ENCODE measurements at regions not wholly inside any gene's neighbourhood (a gene's known extent, or its start where the extent isn't known, plus 50 kb on each side); places are given as distances from the start of the nearest gene placed in this dataset.
A peak's percentile ranks its signal among the peaks of the same experiment; 100 is the strongest.

GRCh38 chr3:9301091-9301490, 51.6 kb upstream of the SRGAP3 start:
- DNase-seq (ENCODE audit: low read depth), result no peak

DNA sequence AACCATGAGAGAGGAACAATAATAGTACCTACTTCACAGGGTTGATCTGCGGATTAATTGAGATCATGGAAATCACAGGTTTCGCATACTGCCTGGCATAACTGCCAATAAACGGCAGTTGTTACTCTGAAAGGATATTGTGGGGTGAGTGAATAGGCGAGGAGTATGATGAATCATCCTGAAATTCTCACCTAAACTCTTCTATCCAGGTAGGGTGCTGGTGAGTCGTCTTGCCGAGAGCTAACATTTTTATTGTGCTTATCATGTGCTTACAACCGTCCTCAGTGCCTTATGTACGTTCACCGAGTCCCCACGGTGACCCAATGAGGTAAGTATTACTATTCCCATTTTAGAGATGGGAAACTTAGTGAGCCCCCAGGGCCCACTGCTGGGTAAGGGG, 52.4 kb upstream of the SRGAP3 start:
- DNase-seq (ENCODE audit: low read depth), result no peak

GRCh38 chr3:9302425-9303181, 53.2 kb upstream of the SRGAP3 start:
- DNase-seq (ENCODE audit: low read depth), result peak; percentile 64

GRCh38 chr3:9308298-9308990, 54.4 kb upstream of the THUMPD3 start:
- no peak for DNase-seq (ENCODE audit: low read depth)

GRCh38 chr3:9310043-9310442, 52.8 kb upstream of the THUMPD3 start:
- DNase-seq (ENCODE audit: low read depth), result no peak

GRCh38 chr3:9311228-9311627, 51.6 kb upstream of the THUMPD3 start:
- DNase-seq (ENCODE audit: low read depth), result no peak

Measured in LHCN-M2 (cell line).